Iris pigment epithelial cell (primary cell): ENCODE measurements at regions not wholly inside any gene's neighbourhood (a gene's known extent, or its start where the extent isn't known, plus 50 kb on each side); places are given as distances from the start of the nearest gene placed in this dataset.

Experiments used
- DNase-seq: peaks from one replicate; pipeline ENCODE4 v3.0.0-alpha.2; 2011; ENCODE audit warnings: low read depth

DNA sequence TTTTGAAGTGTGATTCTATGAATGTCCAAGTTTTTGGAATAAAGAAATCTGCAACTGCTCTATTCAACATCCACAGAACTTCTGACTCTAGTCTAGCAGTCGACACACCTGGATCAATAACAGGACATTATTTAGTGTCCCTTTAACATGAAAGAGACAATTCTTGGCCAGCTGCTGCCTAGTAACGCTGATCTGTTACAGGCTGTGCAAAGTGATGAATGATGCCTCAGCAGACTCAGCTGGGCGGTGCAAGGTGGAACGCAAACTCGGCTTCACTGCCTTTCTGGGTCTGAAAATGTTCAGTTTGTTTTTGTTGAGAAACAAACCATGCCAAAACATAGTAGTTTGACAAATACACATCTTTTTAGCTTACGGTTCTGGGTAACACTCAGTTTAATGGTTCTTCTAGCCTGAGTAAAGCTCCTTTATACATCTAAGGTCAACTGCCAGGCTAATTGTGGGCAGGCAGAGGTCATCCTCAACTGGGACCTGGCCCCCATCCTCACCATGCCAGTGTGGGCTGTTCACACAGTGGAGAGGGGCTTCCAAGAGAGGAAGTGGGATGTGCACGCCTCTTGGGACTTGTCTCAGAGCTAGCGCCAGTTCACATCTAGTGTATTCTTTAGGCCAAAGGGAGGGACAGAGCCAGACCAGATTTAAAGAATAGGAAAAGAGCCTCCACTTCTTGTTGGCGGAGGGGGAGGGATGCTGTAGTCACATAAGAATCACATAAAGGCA, 879.7 kb downstream of the QKI start:
- DNase-seq = no peak

DNA sequence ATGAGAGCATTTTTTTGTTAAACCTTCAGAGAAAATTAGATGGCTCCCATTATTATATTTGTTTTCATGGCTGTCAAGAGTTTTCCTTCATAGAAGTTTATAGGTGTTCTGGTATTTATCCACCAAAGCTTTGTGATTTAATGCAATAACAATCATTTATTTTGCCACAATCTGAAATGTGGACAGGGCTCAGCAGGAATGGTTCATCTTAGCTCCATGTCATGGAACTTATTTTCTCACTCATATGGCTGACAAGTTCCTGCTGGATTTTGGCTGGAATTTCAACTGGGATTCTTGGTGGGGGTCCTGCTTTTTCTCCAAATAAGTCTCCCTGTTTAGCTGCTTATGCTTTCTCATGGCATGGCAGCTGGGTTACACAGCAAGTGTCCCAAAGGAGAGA, 876.7 kb downstream of the QKI start:
- DNase-seq = no peak

DNA sequence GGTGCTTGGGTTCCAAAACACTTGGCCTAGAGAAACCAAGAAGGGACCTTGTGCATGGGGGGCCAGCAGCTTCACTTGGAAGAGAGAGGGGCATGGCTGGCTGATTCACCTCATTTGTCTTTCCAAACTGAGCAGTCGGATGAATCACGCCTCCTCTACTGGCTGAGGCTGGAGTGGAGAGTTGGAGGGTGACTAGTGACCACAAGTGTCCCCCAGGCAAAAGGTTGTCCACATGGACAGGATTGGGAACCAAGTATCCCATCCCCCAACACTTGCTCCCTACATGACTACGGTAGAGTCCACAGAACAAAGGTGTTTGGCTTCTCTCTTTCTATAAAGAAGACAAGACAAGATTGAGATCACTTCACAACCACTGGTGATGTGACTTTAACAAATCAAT, 875.6 kb downstream of the QKI start:
- DNase-seq = no peak

DNA sequence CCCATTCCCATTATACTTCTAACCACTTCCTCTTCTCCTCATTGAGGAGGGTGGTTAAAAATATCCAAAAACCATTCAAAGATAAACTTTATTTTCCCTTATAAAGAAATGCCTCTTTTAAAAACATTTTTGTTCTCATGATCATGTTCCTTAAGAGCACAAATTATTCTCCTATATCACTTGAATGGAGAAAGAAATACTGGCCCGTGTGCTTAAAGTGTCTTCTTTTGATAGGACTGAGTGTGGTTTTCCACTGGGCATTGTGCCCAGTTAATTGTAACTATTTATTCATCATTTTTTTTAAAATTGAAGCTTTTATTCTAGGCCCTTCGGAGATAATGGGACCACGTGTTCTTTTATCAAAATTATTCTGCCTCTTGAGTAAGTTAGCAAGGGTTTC, 871.5 kb downstream of the QKI start:
- DNase-seq = peak; percentile 1

DNA sequence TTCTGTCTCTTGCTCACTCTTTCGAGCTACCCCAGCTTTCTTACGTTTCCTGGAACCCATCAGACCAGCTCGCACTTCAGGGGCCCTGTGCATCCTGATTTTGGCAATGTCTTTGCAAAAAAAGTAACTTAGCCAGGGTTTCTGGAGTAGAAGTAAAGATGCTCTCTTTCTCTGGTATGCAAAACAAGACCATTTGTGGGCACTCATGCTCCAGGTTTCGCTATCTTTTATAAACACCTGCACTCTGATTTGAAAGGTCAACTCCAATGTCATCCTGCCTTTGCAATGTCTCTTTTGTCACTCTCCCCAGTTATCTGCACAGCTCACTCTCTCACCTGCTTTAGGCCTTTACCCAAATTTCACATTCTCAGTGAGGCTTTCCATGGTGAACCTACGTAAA, 869.1 kb downstream of the QKI start:
- no peak for DNase-seq

DNA sequence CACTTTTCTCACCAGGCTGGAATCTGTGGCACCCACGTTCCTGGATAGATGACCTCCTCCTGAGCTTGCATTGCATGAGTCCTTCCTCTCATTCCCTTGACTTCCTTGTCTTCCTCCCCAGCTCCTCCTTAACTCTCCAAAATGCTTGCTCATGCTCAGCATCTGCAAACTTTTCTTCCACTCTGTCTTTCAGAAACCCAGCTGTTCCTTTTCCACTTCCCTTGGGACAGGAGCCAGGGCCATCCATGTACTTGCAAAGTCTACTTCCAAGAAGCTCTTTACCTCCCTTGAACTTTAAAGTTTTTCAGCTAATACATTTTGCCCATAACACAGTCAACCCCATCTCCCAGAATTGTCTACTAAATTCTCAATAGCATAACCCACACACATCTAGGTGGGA, 861.7 kb downstream of the QKI start:
- DNase-seq = no peak

DNA sequence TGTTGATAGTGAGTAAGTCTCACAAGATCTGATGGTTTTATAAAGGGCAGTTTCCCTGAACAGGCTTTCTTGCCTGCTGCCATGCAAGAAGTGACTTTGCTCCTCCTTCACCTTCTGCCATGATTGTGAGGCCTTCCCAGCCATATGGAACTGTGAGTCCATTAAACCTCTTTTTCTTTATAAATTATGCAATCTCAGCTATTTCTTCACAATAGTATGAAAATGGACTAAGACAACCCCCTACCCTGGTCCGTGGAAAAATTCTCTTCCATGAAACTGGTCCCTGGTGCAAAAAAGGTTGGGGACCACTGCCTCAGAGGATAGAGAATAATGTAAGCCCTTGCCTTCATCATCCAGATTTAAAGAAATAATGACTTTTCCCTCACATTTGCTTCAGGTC, 861.3 kb downstream of the QKI start:
- no peak for DNase-seq

DNA sequence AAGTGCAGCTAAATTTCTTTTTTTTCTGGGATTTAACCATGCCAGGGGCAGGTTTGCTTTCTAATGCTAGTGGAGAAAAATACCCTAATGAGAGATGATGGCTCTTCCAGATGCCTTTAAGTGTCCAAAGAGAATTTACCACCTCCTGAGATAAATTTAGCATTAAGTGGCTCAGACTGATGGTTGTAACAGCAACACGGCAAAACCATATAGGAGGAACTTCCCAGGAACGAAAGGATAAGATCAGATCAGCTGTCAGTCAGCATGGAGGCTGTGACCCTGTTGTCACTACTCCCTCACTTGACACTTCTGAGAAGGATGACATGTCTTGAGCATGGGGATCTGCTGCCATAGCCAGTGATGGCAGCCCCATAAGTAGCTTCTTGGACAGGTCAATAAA, 860.0 kb downstream of the QKI start:
- no peak for DNase-seq

DNA sequence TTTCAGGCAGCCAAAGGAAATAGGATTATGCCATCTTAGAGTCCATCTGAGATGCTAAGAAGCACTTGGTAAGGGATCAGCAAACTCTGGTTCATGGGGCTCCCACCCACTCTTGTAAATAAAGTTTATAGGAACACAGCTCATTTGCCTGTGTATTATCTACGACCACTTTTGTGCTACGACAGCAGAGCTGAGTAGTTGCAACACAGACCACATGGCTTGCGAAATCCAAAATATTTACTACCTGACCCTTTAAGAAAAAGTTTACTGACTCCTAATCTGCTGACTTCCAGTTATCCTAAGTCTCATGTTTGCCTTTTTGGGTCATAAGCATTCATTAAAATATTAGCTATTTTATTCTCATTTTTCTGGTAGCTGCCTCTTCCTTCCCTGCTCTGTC, 859.0 kb downstream of the QKI start:
- DNase-seq = no peak

DNA sequence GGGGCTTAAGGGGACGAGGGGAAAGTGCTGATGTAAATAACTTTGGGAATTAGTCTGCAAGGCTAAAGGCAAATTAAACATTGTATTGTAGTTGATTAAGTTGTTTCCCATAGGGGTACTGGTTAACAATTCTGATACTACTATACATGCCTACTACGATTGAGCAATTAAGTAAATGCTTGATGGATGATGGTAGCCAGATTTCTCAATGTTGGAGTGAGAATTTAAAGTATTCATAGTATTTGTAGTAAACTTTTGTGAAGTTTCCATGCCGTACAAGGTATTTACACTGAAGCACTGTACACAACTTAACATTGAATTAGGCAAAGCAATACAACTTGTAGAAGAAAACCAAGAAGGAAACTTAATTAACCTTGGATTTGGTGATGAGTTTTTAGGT, 852.3 kb downstream of the QKI start:
- DNase-seq = no peak

DNA sequence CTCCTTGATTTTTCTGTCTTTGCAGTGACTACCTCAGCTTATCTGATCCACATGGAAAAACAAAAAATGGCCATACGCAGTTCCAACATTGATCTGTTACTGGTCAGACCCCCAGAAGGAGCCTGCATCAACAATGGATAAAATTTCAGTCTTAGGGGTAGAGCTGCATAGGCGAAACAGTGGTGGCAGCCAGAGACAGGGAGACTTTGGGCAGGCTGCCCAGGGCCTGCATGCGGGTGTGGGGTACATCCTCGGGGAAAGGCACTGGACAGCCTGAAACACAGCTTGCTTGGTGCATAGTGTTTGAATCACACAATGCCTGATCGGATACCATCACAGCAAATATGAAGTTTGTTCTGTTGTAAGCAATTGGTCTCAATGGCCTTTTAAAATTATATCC, 847.8 kb downstream of the QKI start:
- no peak for DNase-seq

DNA sequence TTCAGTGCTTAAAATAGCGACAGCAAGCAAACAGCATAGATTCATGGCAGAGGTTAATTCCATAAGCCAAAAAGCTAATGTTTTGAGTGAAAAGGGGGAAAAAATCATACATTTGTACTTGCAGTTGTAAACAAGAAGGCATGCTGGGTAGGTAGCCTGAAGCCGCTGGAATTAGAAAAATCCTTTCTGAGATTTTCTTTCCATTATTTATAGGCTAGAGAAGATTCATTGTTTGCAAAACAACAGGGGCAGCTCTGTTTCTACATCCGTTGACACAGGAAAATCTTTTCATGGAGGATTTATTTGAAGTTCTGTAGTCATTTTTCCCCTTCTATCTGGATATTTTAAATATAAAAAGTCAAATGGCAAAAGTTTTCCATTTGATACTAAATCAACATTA, 843.9 kb downstream of the QKI start:
- DNase-seq = no peak

DNA sequence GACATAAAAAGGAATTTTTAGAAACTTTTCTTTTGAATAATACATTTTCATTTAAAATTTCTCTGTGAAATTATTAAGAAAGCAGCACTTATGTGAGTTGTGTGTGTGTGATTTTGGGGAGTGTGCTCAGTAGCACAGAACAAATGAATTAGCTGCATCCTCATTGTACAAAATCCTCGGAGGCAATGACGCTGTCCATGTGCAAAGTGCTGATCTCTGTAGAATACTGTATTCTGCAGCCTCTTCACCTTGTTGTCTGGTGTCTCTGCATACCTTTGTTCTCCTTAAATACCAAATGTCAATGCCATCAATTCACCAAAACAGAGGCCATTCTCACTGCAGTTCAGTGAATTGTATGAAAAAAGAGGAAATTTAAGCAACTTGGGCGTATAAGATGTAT, 838.4 kb downstream of the QKI start:
- no peak for DNase-seq

DNA sequence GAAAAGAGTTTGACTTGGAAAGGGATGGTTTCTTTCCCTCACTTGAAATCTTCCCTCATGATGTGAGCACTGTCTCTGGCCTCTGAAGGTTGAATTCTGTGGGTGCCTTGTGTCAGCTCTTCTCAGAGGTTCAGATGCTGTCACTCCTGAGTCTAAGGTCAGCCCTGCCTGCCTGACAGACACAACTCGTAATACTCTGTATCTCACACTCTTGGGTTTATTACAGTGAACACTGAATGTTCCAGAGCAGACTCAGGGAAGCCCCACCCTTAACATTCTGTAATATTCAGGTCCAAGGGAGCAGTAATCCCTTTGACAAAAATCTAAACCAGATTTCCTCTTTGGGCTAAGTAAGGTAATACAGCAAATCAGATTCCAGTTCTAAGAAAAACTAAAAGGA, 837.8 kb downstream of the QKI start:
- DNase-seq = no peak

DNA sequence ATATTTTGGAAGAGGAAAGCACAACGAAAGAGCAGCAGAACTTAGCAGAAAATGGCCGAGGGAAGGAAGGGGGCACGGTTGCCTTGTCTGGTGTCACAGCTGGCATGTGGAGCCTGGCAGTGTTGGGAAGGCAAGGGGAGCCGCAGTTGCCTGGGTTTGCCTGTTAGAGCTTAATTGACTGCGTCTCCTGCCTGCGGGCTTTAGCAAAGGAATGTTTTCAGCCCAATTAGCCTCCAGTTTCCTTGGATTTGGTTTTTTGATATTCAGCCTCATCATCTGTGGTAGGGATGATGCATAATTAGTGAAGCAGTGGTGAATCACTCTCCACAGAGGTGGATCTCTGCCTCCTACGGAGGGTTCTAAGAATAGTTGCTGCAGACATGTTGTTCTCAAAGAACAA, 832.6 kb downstream of the QKI start:
- peak; percentile 6 for DNase-seq

DNA sequence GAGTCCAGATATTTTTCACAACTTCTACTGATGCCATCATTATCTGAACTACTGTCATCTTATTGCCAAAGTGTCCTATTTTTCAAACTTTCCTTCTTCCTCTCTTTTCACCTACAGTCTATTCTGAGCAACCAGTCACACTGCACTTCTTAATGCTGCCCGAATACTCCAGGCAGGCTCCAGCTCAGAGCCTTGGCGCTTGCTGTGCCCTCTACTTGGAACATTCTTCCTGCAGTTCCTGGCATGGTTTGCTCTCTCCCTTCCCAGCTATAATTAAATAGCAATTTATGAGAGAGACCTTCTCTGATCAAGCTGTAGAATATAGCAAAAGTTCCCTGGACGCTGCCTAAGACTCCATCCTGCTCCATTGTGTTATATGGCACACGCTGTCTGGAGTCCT, 831.6 kb downstream of the QKI start:
- no peak for DNase-seq

DNA sequence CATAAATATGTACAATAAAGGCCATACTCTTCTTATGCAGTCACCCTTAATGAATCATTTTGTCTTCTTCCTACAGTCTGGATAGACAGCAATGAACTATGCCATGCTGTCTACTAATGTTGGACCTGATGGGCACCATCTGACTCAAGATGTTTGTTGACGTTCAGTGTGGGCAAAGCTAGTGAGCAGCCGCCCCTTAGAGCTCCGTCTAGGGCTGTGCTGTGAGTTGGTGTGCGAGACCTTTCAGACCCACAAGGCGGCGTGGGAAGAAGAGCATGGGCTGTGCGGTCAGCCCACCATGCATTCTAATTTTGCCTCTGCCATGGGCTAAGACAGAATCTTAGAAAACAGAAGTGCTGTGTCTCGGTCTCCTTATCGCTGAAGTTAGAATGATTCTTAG, 829.4 kb downstream of the QKI start:
- DNase-seq = no peak

DNA sequence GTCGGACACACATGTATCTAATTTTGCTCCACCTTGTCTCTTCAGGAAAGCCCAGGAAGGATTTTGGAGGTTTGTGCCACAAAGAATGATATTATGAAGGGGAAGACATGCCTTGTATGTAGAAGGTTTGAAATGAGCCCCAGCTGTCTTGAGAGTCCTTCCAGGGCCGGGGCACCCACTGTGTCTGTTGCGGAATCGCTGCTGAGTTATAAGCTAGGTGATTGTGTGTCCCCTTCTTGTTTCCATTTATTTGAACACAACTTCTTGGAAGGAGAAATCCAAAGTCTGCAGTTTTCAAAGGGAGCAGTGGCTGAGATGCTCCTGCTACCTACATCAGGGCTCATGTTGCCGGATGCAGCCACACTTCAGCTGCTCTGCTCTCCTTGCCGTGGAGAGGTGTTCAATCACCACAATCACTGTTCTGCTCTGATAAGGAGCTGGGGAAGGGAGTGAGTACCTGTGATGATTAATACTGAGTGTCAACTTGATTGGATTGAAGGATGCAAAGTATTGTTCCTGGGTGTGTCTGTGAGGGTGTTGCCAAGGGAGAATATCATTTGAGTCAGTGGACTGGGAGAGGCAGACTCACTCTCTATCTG, 828.6 kb downstream of the QKI start:
- DNase-seq = no peak

DNA sequence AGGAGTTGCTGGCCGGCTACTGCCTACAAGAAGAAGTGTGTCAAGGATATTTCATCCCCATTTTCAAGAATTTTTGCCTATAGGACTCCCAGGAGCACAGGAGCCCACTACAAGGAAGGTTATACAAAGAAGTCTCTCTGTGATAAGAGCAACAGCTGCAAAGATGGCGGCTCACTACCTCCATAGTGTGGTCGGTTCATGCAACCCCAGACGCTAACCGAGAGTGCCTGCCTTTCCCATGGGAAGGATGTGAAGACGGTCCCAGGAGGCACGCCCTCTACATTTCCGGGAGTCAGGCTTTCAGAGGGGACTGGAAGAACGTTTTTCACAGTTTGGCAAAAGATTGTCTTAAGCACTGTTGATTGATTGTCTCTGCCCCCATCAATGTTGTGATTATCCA, 816.3 kb downstream of the QKI start:
- no peak for DNase-seq

DNA sequence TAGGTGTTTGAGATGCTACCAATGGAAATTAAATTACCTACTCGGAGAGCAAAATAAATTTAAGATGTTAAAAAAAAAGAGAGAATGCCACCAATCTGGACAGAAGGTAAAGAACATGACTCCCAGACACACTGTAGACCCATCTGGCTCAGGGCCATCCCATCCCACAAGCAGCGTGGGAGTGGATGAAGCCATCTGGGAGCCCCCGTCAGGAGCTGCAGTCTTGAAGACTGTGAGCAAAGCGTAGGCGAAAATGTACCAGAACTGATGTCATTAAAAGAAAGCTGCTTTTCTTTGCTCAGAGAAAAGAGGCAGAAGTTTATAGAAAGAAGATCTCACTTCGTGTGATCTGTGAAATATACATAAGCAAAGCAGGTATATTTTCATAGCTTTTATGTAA, 815.7 kb downstream of the QKI start:
- no peak for DNase-seq

DNA sequence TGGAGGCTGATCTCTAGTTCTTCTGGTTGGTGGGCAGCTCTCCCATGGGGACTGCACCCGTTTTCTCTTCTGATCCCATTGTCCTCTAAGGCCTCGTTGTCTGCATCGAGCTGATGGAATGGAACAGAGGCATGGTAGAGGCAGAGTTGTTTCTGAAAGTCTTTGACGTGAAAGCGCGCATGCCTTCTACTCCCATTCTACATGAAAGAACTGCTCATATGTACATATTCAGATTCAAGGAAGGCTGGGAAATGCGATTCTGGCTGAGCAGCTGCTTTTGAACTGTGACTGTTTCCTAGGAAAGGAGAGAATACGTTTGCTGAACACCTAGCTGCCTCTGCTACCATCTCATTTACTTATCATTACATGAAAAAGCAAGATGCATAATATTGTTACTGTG, 815.2 kb downstream of the QKI start:
- DNase-seq = no peak

DNA sequence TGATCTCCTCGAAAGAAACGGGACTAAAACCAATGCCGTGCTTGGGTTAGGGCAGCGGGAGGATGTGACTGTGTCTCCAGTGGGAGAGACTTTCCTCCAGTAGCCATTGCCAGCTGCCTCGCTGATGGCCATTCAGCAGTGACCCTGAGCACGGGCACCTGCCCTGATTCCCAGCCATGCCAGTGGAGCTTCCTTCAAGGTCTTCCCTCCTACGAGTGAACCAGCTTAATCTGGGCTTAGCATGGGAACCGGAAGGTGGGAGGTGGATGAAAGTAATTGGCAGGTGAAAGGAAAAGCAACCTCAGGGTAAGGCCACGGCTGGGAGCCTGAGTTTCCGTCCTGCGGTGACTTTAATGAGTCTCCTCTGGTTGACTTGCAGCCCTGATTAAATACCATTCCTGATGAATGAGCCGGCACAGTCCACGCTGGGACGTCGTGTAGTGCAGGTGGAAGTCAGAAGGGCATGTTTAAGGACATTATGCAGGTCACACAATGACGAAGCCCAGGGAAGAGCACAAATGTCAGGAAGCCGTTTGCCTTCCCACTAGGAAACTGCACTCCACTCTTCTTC, 813.5 kb downstream of the QKI start:
- no peak for DNase-seq

DNA sequence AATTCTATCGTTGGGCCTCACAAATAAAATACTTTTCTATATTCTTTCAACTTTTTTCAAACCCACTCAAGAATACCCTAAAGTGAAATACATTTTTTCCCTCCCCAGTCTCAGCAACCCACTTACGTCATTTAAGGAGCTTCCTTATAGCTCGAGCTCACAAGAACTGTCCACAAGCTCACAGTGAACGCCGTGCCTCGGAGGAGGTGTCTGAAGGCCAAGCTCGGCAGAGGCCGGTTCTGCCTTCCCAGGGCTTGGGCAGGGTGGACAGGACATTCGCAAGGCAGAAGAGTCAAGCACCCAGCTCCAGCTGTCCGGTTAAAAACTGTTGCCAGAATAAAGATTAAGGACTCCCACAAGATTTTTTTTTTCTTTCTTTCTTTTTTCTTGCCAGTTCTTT, 802.3 kb downstream of the QKI start:
- no peak for DNase-seq

DNA sequence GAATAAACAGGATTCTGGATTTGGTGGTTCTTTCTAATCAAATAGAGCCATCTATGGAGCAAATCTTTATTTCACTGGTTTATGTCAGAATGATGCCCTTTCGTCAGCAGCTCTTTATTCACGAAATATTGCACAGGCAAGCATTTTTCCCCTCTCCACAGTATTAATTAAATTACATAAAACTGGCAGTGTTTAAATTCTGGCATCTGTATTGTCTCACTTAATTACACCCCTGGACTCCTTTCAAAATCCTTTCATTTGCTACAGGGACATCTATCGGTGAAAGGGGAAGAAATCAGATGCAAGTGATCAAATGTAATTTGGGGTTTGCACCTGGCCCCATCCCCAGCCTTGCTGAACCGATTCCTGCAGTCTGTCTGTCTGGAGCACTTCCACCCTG, 801.9 kb downstream of the QKI start:
- no peak for DNase-seq
